ENCODE measurements at regions not wholly inside any gene's neighbourhood (a gene's known extent, or its start where the extent isn't known, plus 50 kb on each side); places are given as distances from the start of the nearest gene placed in this dataset.

- H3K27ac ChIP-seq (ENCODE audit: low read depth, low read length): no peak overlapping the region
- no peaks in the 10 kb centered on the region for H3K4me1 ChIP-seq (ENCODE audit: control insufficient read depth, insufficient read depth, low read length, unreplicated experiment)
- H3K27me3 ChIP-seq (ENCODE audit: insufficient read depth, low read length): no peaks in the 10 kb centered on the region
- no peak overlapping the region for H2AFZ ChIP-seq (ENCODE audit: low read length, unreplicated experiment)
- no peaks in the 10 kb centered on the region for H3K79me2 ChIP-seq (ENCODE audit: control insufficient read depth, insufficient read depth, low read length, unreplicated experiment)
- no peak overlapping the region for H3K4me3 ChIP-seq (ENCODE audit: low read depth, low read length)
- no peaks in the 10 kb centered on the region for H3K36me3 ChIP-seq (ENCODE audit: insufficient read depth, low read length)
Measured at GRCh38 chr16:55214974-55215494, 109.0 kb upstream of the IRX6 start.

- H3K79me2 ChIP-seq (ENCODE audit: control insufficient read depth, insufficient read depth, low read length, unreplicated experiment): no peaks in the 10 kb centered on the region
- no peak overlapping the region for H2AFZ ChIP-seq (ENCODE audit: low read length, unreplicated experiment)
- H3K36me3 ChIP-seq (ENCODE audit: insufficient read depth, low read length): no peaks in the 10 kb centered on the region
- no peaks in the 10 kb centered on the region for H3K27me3 ChIP-seq (ENCODE audit: insufficient read depth, low read length)
- H3K4me3 ChIP-seq (ENCODE audit: low read depth, low read length): no peak overlapping the region
- no peak overlapping the region for H3K27ac ChIP-seq (ENCODE audit: low read depth, low read length)
- no peaks in the 10 kb centered on the region for H3K4me1 ChIP-seq (ENCODE audit: control insufficient read depth, insufficient read depth, low read length, unreplicated experiment)
Measured at GRCh38 chr16:55217392-55217791, 106.6 kb upstream of the IRX6 start.

- Histone ChIP-seq H3K79me2 (ENCODE audit: control insufficient read depth, insufficient read depth, low read length, unreplicated experiment) (no peaks in the 10 kb centered on the region), H3K4me3 (ENCODE audit: low read depth, low read length) (no peak overlapping the region), H3K27ac (ENCODE audit: low read depth, low read length) (no peak overlapping the region), H3K27me3 (ENCODE audit: insufficient read depth, low read length) (no peaks in the 10 kb centered on the region), H3K36me3 (ENCODE audit: insufficient read depth, low read length) (no peaks in the 10 kb centered on the region), H3K4me1 (ENCODE audit: control insufficient read depth, insufficient read depth, low read length, unreplicated experiment) (no peaks in the 10 kb centered on the region), H2AFZ (ENCODE audit: low read length, unreplicated experiment) (no peak overlapping the region)
Measured at GRCh38 chr16:55221836-55222235, 102.2 kb upstream of the IRX6 start.

- H3K36me3 ChIP-seq (ENCODE audit: insufficient read depth, low read length): no peaks in the 10 kb centered on the region
- H3K79me2 ChIP-seq (ENCODE audit: control insufficient read depth, insufficient read depth, low read length, unreplicated experiment): no peaks in the 10 kb centered on the region
- no peaks in the 10 kb centered on the region for H3K4me1 ChIP-seq (ENCODE audit: control insufficient read depth, insufficient read depth, low read length, unreplicated experiment)
- no peak overlapping the region for H3K27ac ChIP-seq (ENCODE audit: low read depth, low read length)
- no peaks in the 10 kb centered on the region for H3K27me3 ChIP-seq (ENCODE audit: insufficient read depth, low read length)
- H3K4me3 ChIP-seq (ENCODE audit: low read depth, low read length): no peak overlapping the region
- no peak overlapping the region for H2AFZ ChIP-seq (ENCODE audit: low read length, unreplicated experiment)
Measured at GRCh38 chr16:55222486-55222885, 101.5 kb upstream of the IRX6 start.

- H3K27ac ChIP-seq (ENCODE audit: low read depth, low read length): no peak overlapping the region
- H3K4me3 ChIP-seq (ENCODE audit: low read depth, low read length): no peak overlapping the region
- H3K36me3 ChIP-seq (ENCODE audit: insufficient read depth, low read length): no peaks in the 10 kb centered on the region
- H3K27me3 ChIP-seq (ENCODE audit: insufficient read depth, low read length): no peaks in the 10 kb centered on the region
- H2AFZ ChIP-seq (ENCODE audit: low read length, unreplicated experiment): no peak overlapping the region
- H3K79me2 ChIP-seq (ENCODE audit: control insufficient read depth, insufficient read depth, low read length, unreplicated experiment): no peaks in the 10 kb centered on the region
- H3K4me1 ChIP-seq (ENCODE audit: control insufficient read depth, insufficient read depth, low read length, unreplicated experiment): no peaks in the 10 kb centered on the region
Measured at GRCh38 chr16:55225972-55226542, 97.9 kb upstream of the IRX6 start.

- H3K4me3 ChIP-seq (ENCODE audit: low read depth, low read length): no peak overlapping the region
- H3K79me2 ChIP-seq (ENCODE audit: control insufficient read depth, insufficient read depth, low read length, unreplicated experiment): no peaks in the 10 kb centered on the region
- H3K27me3 ChIP-seq (ENCODE audit: insufficient read depth, low read length): no peaks in the 10 kb centered on the region
- no peaks in the 10 kb centered on the region for H3K4me1 ChIP-seq (ENCODE audit: control insufficient read depth, insufficient read depth, low read length, unreplicated experiment)
- no peak overlapping the region for H2AFZ ChIP-seq (ENCODE audit: low read length, unreplicated experiment)
- no peaks in the 10 kb centered on the region for H3K36me3 ChIP-seq (ENCODE audit: insufficient read depth, low read length)
- H3K27ac ChIP-seq (ENCODE audit: low read depth, low read length): no peak overlapping the region
Measured at GRCh38 chr16:55232822-55233221, 91.2 kb upstream of the IRX6 start.

- Histone ChIP-seq H3K4me1 (ENCODE audit: control insufficient read depth, insufficient read depth, low read length, unreplicated experiment) (no peaks in the 10 kb centered on the region), H3K79me2 (ENCODE audit: control insufficient read depth, insufficient read depth, low read length, unreplicated experiment) (no peaks in the 10 kb centered on the region), H3K4me3 (ENCODE audit: low read depth, low read length) (no peak overlapping the region), H3K27ac (ENCODE audit: low read depth, low read length) (no peak overlapping the region), H3K27me3 (ENCODE audit: insufficient read depth, low read length) (no peaks in the 10 kb centered on the region), H3K36me3 (ENCODE audit: insufficient read depth, low read length) (no peaks in the 10 kb centered on the region), H2AFZ (ENCODE audit: low read length, unreplicated experiment) (no peak overlapping the region)
Measured at GRCh38 chr16:55233464-55233863, 90.5 kb upstream of the IRX6 start.

GRCh38 chr16:55236655-55237054, 87.3 kb upstream of the IRX6 start:
- H3K79me2 ChIP-seq (ENCODE audit: control insufficient read depth, insufficient read depth, low read length, unreplicated experiment): no peaks in the 10 kb centered on the region
- H2AFZ ChIP-seq (ENCODE audit: low read length, unreplicated experiment): no peak overlapping the region
- no peak overlapping the region for H3K4me3 ChIP-seq (ENCODE audit: low read depth, low read length)
- H3K27ac ChIP-seq (ENCODE audit: low read depth, low read length): no peak overlapping the region
- no peaks in the 10 kb centered on the region for H3K27me3 ChIP-seq (ENCODE audit: insufficient read depth, low read length)
- no peaks in the 10 kb centered on the region for H3K36me3 ChIP-seq (ENCODE audit: insufficient read depth, low read length)
- H3K4me1 ChIP-seq (ENCODE audit: control insufficient read depth, insufficient read depth, low read length, unreplicated experiment): no peaks in the 10 kb centered on the region

GRCh38 chr16:55239723-55240122, 84.3 kb upstream of the IRX6 start:
- Histone ChIP-seq H3K79me2 (ENCODE audit: control insufficient read depth, insufficient read depth, low read length, unreplicated experiment) (no peaks in the 10 kb centered on the region), H3K4me3 (ENCODE audit: low read depth, low read length) (no peak overlapping the region), H3K36me3 (ENCODE audit: insufficient read depth, low read length) (no peaks in the 10 kb centered on the region), H2AFZ (ENCODE audit: low read length, unreplicated experiment) (no peak overlapping the region), H3K4me1 (ENCODE audit: control insufficient read depth, insufficient read depth, low read length, unreplicated experiment) (no peaks in the 10 kb centered on the region), H3K27me3 (ENCODE audit: insufficient read depth, low read length) (no peaks in the 10 kb centered on the region; the same call in 1 of the 2 replicates), H3K27ac (ENCODE audit: low read depth, low read length) (no peak overlapping the region)

GRCh38 chr16:55240888-55241287, 83.1 kb upstream of the IRX6 start:
- Histone ChIP-seq H3K4me3 (ENCODE audit: low read depth, low read length) (no peak overlapping the region), H3K27me3 (ENCODE audit: insufficient read depth, low read length) (no peaks in the 10 kb centered on the region; the same call in 1 of the 2 replicates), H3K36me3 (ENCODE audit: insufficient read depth, low read length) (no peaks in the 10 kb centered on the region), H3K27ac (ENCODE audit: low read depth, low read length) (no peak overlapping the region), H3K79me2 (ENCODE audit: control insufficient read depth, insufficient read depth, low read length, unreplicated experiment) (no peaks in the 10 kb centered on the region), H3K4me1 (ENCODE audit: control insufficient read depth, insufficient read depth, low read length, unreplicated experiment) (no peaks in the 10 kb centered on the region), H2AFZ (ENCODE audit: low read length, unreplicated experiment) (no peak overlapping the region)

GRCh38 chr16:55242667-55243066, 81.3 kb upstream of the IRX6 start:
- Histone ChIP-seq H3K27ac (ENCODE audit: low read depth, low read length) (no peak overlapping the region), H3K27me3 (ENCODE audit: insufficient read depth, low read length) (no peaks in the 10 kb centered on the region; the same call in 1 of the 2 replicates)

More at GRCh38 chr16:55242667-55243066, 81.3 kb upstream of the IRX6 start:
- no peaks in the 10 kb centered on the region for H3K4me1 ChIP-seq (ENCODE audit: control insufficient read depth, insufficient read depth, low read length, unreplicated experiment)
- H3K79me2 ChIP-seq (ENCODE audit: control insufficient read depth, insufficient read depth, low read length, unreplicated experiment): no peaks in the 10 kb centered on the region
- no peak overlapping the region for H2AFZ ChIP-seq (ENCODE audit: low read length, unreplicated experiment)
- H3K4me3 ChIP-seq (ENCODE audit: low read depth, low read length): no peak overlapping the region
- no peaks in the 10 kb centered on the region for H3K36me3 ChIP-seq (ENCODE audit: insufficient read depth, low read length)
